Stromal cell of bone marrow (primary cell): ENCODE measurements at regions not wholly inside any gene's neighbourhood (a gene's known extent, or its start where the extent isn't known, plus 50 kb on each side); places are given as distances from the start of the nearest gene placed in this dataset.
"Not testable (repeated sequence)": the region's sequence is repeated elsewhere in the genome, so short reads cannot be mapped to it uniquely, and the experiment has no call there.

Experiments used
- DNase-seq: peaks from one replicate; pipeline ENCODE4 v3.0.0-alpha.2; 2012; ENCODE audit warnings: low read depth

DNA sequence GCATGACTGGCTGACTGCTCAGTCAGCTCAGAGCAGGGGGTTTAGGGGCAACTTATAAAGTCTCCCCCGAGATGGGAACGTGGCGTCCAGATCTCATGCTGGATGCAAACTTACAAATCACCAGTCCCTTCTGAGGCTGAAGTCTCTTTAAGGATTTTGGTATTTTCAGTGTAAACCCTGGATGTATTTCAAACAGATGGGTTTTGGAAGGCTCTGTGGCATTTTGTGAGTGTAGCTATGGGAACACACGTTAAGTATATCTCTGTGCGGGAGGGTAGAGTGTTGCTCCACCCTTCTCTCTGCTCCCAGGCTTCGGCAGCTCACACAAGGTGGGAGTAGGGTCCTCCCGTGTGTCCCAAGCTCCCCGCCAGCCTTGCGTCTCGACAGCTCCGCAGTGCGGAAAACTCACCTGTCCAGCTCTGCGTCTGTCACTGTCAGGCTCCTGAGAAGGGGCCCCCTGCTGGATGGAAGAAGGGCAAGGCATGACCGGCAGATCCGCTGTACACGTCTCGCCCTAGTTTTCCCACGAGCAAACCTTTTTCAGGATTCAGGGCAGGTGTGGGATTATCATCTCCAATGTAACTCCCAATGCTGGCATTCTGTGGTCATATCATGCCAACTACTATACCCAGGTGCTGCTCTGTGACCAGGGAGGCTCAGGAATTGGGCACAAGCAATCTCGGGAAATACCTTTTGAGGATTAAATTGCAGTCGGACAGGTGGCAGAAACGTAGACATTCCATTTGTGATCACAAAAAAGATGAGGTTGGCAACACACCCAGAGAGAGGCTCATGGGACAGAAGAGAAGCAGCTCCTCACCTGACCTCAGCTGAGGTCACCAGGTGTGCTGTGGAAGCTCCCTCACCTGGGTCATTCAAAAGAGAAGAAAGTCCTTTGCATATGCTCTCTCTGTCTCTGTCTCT lies 313.9 kb upstream of the B3GAT1 start:
- DNase-seq: no peak

DNA sequence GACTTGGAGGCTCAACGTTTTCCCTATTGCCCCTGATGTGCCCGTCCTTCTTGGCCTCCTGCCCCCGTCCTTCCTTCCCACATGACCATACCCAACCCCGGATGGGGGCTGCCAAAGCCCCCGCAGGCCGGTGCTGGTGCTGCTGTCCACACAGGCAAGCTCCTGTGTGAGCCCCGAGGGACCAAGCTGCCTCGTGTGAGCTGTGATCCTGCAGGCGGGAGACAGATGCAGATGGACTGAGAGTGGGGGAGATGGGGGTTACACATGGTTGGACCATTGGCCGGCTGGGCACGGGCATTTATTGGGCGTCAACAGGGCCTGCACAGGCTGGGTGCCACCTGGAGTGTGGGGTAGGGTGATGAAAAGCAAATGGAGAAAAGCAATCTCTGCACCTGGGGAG lies 313.2 kb upstream of the B3GAT1 start:
- no peak for DNase-seq

GRCh38 chr11:134724779-134725140 lies 312.7 kb upstream of the B3GAT1 start:
- DNase-seq: no peak

DNA sequence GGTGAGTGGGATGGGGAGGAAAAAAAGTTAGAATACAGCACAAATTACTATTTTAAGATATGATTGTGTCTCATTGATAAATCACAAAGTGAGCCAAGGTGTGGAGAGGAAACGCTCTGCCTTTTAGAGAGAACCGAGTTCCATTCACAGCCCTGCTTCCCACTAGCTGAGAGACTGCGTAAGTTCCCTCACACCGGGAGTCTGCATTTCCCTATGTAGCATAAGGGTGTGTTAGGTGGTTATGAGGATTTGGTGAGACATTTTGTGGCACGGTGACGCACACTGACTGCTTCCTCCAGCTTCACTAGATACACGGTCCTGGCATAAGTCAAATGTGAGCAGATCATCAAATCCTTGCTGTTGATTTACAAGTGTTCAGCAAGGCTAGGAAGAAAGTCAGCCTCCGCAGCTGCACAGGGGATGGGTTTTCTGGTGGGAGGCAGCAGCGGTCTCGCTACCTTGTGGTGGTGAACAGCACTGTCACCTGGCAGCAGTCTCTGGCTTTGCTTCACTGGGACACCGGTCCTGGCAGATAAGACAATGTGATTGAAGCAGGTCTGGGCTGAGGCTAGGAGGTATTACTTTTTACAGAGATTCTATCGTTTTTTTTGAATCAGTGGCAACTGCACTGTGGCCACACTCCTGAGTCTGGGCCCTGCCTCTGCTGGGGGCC lies 312.2 kb upstream of the B3GAT1 start:
- no peak for DNase-seq

- not testable (repeated sequence) for DNase-seq
These were observed 308.6 kb upstream of the B3GAT1 start for GRCh38 chr11:134720691-134721070.

DNA sequence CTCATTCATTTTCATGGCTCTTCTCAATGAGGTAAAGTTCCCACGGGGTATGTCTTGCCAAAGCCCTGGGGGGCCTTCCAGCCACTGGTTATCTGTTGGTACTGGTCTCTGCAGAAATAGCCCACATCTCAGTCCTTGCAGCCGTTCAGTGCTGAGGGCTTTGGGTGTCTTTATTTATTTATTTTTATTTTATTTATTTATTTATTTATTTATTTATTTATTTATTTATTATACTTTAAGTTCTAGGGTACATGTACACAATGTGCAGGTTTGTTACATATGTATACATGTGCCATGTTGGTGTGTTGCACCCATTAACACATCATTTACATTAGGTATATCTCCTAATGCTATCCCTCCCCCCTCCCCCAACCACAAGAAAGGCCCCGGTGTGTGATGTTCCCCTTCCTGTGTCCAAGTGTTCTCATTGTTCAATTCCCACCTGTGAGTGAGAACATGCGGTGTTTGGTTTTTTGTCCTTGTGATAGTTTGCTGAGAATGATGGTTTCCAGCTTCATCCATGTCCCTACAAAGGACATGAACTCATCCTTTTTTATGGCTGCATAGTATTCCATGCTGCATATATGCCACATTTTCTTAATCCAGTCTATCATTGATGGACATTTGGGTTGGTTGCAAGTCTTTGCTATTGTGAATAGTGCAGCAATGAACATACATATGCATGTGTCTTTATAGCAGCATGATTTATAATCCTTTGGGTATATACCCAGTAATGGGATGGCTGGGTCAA lies 308.1 kb upstream of the B3GAT1 start:
- not testable (repeated sequence) for DNase-seq

DNA sequence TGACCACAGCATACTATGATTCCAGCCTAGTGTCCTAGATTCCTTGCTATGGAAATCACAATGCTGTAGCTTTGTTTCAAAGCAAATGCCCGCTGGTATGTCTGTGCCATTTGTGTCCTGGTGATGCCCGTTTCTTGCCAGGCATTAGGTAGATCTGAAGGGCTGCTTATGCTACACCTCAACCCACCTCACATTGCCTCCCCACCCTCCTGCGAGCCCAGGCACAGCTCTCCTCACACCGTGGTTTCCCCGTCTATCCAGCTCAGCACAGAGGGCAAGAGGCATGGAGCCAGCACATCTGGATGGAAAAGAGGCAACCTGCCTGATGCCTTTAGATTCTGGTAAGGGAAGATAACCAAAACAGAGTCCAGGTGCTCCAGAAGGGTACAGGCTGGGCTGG lies 307.4 kb upstream of the B3GAT1 start:
- no peak for DNase-seq

DNA sequence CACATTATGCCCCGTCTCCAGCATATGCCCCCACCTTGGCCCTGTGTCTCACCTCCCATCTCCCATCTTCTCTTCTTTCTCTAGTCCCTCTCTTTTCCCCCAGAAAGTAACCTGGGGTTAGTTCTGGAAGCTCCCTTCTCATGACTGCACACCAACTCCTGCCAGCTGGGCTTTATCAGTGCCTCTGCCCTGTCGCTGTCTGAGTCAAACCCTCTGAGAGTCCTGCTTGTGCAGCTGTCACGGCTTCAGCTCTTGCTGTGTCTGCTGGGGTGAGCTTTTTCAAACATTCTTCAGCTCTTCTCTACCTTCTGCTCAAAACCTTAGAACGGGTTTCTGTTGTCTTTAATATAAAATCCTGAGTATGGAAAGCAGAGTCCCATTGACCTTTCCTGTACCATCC lies 304.5 kb upstream of the B3GAT1 start:
- no peak for DNase-seq

DNA sequence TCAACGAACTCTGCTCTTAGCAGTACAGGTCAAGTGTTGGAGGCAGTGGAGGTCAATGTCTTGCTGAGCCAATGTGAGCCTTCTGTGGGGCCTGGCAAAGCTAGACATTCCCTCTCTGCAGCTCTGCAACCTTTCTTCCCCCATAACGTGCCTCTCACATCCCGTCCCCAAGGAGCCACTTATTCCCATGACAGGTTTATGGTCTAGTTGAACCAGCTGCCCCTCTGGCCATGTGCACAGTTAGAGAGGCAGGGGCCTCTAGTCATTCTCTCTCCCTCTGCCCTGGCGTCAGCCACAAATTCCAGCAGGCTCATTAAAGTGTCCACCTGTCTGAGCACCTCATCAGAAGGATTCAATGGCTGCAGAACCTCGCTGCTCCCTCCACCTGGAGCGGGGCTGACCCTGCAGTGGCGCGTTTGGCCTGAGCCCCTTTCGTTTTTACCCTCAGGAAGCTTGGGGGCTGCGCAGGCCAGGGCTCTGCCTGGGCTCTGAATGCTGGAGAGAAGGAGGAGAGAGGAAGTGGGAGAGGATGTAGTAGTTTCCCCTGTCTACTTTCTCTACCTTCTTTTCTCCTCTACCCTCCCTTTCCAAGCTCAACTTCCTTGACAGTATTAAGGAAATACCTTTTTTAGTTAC lies 302.1 kb upstream of the B3GAT1 start:
- no peak for DNase-seq

DNA sequence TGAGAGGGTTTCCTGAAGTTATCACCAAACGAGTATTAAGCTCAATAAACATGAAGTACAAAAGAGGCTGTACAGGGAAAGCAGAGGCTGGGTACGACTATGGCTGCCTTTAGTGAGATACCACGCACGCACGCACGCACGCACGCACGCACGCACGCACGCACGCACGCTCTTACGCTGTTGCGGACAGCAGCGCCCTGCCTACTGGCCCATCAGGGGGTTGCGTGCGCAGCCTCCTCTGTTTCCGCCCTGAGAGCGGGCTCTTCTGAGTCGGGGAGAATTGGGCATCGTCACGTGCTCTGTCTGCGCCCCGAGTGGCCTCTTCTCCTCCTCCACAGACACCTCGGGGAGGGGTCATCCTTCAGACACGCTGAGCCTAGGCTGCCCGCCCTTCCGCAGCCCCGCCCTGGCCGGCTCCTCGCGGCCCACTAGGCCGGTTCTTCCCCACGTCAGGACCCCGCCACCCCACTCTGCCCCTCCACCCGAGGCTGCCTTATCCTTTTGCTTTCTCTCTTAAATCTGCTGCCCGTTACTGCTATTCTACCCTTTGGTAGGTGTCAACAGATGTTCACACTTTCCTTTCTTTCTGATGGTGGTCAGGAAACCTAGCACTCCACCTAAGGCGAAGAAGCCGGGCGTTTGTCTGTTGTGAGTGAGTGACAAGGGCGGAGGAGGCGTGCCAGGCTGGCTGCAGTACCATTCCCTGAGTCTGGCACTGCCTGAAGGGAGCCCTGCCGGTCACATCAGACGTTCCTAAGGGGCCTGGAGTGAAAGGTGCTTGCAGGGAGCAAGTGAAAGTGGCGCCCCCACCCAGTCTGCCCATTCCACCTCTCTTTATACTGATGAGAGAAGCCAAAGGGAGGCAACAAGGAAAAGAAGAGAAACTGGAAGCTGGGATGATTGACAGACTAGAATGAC lies 300.4 kb upstream of the B3GAT1 start:
- DNase-seq: no peak

DNA sequence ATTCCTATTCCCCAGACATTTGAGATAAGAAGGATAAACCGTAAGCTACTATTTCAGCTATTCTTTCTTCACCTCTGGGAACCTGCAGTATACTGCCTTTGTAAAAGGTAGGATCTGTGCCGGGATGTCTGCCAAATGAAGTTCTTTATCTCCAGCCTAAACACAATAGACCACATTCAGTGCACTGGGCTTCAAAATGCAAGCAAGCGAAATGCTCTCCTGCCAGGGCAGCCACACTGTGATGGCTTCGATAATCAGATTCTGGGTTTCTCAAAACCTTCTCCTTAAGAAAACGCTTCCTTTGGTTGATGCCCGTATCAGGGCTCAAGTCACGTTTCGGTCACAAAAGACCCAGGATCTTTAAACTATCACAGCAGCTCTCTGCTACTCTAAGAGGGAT lies 299.5 kb upstream of the B3GAT1 start:
- DNase-seq: no peak

GRCh38 chr11:134710861-134711407 lies 298.9 kb upstream of the B3GAT1 start:
- no peak for DNase-seq

DNA sequence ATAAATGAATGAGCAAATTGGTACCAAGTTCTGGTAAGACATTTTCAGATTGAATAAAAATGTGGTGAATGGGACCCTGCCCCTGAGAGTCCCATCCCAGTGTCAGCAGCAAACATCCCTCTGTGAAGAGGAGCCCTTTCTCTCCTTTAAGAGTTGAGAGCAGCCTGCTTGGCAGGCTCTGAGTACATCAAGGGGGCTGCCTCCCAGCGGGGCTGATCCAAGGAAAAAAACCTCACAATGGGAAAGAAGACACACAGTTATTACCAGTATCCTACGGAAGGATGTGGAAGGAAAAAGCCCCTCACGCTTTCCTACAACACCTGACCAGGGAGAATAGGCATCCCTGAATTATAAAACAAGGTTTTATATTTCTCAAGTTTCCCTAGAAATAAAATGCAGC lies 293.8 kb upstream of the B3GAT1 start:
- DNase-seq: no peak

GRCh38 chr11:134702827-134703226 lies 290.8 kb upstream of the B3GAT1 start:
- no peak for DNase-seq

DNA sequence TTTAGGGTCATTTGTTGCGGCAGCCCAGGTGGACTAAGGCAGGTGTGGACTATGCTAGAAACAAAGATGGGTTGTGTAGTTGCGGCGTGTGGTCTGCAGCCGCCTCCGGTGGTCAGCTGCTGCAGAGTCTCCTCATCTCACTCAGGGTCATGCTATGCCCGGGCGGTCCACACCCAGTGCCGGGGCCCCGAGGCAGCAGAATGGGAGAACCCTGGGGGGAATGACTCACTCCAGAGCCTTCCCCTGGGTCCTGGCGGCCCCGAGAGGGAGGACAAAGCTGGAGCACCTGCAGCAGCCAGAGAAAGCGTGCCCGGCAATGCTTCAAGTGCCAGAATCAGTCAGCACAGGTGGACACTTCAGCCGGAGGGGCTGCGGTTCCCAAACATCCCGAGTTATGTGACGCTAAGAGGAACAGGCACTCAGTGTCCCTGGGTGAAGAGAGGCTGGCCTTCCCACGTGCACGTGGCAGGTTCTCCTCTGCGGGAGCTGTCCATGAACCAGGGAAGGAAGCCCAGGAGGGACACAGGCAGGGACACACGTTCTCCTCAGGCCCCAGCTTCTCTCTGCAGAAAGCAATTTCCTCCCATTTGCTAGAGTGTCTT lies 289.6 kb upstream of the B3GAT1 start:
- DNase-seq: no peak

GRCh38 chr11:134700101-134700640 lies 288.1 kb upstream of the B3GAT1 start:
- no peak for DNase-seq

DNA sequence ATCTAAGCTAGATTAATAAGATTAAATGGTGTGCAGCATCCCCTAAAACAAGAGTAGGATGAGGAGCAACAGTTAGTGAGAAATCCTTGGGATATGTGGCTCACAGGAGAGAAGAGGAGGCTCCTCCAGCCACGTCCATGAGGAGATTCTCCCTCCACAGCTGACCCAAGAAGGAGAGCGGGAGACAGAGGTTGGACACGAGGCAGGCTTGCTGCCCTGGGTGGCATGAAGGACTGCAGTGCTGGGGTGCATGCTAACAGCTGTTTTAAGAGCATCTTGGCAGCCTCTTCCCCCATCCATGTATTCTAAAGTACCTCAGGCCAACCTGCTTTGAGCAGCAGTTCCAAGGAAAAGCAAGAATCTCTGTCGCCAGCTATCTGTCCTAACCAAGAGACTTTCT lies 284.4 kb upstream of the B3GAT1 start:
- no peak for DNase-seq

DNA sequence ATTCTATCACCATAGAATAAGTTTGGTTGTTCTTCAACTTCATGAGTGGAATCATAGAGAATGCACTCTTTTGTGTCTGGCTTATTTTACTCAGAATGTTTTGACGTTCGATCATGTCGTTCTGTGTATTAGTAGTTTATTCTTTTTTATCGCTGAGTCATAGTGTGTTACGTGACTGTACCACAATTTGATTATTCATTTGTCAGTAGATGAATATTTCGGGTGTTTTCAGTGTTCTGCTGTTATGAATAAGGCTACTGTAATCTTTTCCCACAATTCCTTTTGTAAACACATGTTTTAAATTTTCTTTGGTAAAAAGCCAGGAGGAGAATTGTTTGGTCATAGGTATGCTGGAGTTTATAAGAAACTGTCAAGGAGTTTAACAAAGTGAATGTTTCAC lies 279.9 kb upstream of the B3GAT1 start:
- DNase-seq: no peak

- DNase-seq: no peak
These were observed 279.3 kb upstream of the B3GAT1 start for GRCh38 chr11:134691295-134691873.

DNA sequence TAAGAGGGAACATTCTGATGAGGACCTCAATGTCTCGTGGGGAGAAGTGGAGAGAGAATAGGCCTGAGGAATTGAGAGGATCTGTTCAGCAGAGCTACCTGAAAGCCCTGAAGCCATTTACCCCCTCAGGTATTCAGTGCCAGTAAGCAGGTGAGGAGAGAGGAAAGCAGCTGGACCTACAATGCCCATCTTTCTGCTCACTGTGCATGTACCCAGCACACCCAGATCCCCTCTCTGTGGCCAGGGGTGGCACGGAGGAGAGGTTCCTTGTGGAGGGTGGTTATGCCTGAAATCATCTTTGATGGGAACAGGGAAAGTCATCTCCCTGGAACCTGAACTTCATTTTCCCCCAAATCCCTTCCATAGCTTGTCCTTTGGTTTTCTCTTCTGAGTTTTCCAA lies 277.8 kb upstream of the B3GAT1 start:
- DNase-seq: no peak
